AG04450 (cell line): ENCODE measurements at regions not wholly inside any gene's neighbourhood (a gene's known extent, or its start where the extent isn't known, plus 50 kb on each side); places are given as distances from the start of the nearest gene placed in this dataset.
"Not testable (repeated sequence)": the region's sequence is repeated elsewhere in the genome, so short reads cannot be mapped to it uniquely, and the experiment has no call there.

Experiments used
- CTCF ChIA-PET: fragments of 300-600, 350-600 bp; formaldehyde crosslinking; extraction: SDS; loops from one replicate; lab custom pipeline; 2022; ENCODE audit warnings: antibody characterized with exemption, inconsistent platforms; lab: Charles Lee
- POLR2A ChIA-PET: fragments of 350-600 bp; formaldehyde crosslinking; extraction: SDS; loops from one replicate; lab custom pipeline; 2021; ENCODE audit warnings: antibody characterized with exemption, inconsistent platforms; lab: Yijun Ruan, JAX
- DNase-seq: peaks from one replicate; pipeline ENCODE4 v3.0.0-alpha.2; 2011; ENCODE audit warnings: low read depth, low spot score
- H3K27ac ChIP-seq: one replicate; pipeline ENCODE4 v1.5.1; 2012; ENCODE audit warnings: low read depth, low read length, control low read depth
- H3K27me3 ChIP-seq: one replicate; pipeline ENCODE4 v1.6.0; 2012; ENCODE audit warnings: low read length; ENCODE audit not compliant: control insufficient read depth, insufficient read depth
- H3K4me3 ChIP-seq: 2 replicates; pipeline ENCODE4 v1.5.1; 2011; ENCODE audit warnings: mild to moderate bottlenecking, low read depth, low read length, control low read depth
- H3K9me3 ChIP-seq: 2 replicates; pipeline ENCODE4 v1.5.1; 2012; ENCODE audit warnings: low read length; ENCODE audit not compliant: control insufficient read depth, insufficient read depth
- TF ChIP-seq, protein P1 (sequence below): IDR thresholded peaks from 2 replicates; pipeline ENCODE4 v1.5.1; 2011; ENCODE audit warnings: low read depth, low read length, control low read depth, inconsistent platforms

DNA sequence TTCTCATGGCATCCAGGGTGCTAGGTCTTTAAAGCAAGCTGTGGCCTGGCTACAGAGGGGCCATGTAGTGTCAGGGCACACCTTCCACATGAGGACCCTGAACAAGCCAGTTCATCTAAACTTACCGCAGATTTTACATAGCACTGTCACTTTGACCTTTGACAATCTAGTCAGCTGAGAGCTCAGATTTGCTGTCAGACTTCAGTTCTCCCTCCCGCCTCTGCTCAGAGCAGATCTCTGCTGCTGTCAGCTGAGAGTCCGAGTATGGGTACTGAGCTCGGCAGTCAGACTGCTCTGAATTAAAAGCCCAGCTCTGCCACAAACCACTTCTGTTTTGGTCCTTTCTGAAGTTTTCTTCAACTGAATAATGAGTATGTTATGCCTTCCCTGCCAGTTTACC lies 507.1 kb downstream of the SOX6 start:
- ChIA-PET CTCF (interaction anchor here (0.7 to 1.0 kb wide), 2 partner anchors 199 to 765 kb away, joined by 3 to 4 read pairs; no protein-coding TSS in a partner anchor), POLR2A (no interaction called here)

DNA sequence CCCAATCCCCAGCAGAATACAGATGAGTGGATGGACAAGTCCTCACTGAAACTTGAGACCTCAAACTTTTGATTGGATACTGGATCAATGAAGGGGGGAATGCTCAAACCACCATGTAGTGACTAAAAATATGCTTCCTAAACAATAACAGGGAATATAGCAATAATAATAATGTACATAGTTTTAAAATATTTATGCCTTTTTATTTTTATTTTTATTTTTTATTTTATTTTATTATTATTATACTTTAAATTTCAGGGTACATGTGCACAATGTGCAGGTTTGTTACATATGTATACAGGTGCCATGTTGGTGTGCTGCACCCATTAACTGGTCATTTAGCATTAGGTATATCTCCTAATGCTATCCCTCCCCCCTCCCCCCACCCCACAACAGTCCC lies 506.0 kb downstream of the SOX6 start:
- H3K27me3 ChIP-seq, H3K27ac ChIP-seq, POLR2A ChIA-PET, DNase-seq, H3K4me3 ChIP-seq, H3K9me3 ChIP-seq: not testable (repeated sequence)
- CTCF ChIA-PET = interaction anchor here (0.7 kb wide), 1 partner anchor 31 kb away, joined by 4 read pairs; no protein-coding TSS in a partner anchor

More for the DNA sequence above, 507.1 kb downstream of the SOX6 start:
- Histone ChIP-seq H3K27me3 (peaks cover 3% of the 10 kb centered on the region), H3K4me3 (no peak overlapping the region), H3K27ac (no peak overlapping the region), H3K9me3 (no peaks in the 10 kb centered on the region)
- TF ChIP-seq, protein P1, sequence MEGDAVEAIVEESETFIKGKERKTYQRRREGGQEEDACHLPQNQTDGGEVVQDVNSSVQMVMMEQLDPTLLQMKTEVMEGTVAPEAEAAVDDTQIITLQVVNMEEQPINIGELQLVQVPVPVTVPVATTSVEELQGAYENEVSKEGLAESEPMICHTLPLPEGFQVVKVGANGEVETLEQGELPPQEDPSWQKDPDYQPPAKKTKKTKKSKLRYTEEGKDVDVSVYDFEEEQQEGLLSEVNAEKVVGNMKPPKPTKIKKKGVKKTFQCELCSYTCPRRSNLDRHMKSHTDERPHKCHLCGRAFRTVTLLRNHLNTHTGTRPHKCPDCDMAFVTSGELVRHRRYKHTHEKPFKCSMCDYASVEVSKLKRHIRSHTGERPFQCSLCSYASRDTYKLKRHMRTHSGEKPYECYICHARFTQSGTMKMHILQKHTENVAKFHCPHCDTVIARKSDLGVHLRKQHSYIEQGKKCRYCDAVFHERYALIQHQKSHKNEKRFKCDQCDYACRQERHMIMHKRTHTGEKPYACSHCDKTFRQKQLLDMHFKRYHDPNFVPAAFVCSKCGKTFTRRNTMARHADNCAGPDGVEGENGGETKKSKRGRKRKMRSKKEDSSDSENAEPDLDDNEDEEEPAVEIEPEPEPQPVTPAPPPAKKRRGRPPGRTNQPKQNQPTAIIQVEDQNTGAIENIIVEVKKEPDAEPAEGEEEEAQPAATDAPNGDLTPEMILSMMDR = no peak
- no peak for DNase-seq

DNA sequence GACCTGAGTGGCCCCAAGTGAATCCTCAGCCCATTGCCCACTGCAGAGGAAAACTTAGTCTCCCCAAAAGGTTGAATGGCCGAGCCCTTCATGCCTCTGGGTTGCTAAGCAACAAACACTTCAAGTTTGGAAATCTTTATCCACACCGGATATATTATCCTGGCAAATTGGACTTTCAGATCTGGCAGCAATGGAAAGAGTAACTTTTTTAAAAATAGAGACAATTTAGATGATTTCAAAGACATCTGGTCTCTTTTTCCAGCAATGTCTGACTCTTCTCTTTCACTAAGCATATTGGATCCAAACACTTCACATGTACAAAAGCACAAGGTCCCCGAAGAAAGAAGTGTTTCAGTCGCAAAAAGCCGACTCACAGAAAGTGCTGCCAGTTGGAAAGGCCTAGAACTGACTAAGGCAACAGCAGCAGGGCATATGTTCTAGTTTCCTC lies 505.3 kb downstream of the SOX6 start:
- no peak overlapping the region for H3K27ac ChIP-seq
- no peak for DNase-seq
- TF ChIP-seq, protein P1 = no peak
- CTCF ChIA-PET = interaction anchor here (0.7 to 1.5 kb wide), 3 partner anchors 21 to 763 kb away, joined by 3 to 6 read pairs (median 3); no protein-coding TSS in a partner anchor
- no peaks in the 10 kb centered on the region for H3K27me3 ChIP-seq
- H3K9me3 ChIP-seq = no peaks in the 10 kb centered on the region
- H3K4me3 ChIP-seq = no peak overlapping the region
- POLR2A ChIA-PET = no interaction called here

DNA sequence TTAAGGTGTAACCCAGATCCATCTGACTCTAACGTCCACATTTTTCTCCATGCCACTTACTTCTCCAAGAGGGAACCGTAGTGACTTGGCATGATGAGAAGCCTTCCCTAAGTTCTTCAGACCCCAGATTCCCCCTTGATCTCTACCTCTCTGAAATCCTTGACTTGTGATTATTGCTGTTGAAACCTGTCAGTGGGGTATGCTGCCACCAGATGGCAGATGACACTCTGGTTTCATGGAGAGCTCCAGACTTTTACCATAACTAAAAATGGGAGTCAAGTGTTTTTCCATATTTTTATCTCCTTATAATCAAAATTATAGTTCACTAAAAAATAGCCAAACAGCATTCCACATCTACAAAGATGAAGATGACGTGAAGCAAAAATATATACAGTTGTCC lies 504.2 kb downstream of the SOX6 start:
- Histone ChIP-seq H3K27ac (no peak overlapping the region), H3K9me3 (no peaks in the 10 kb centered on the region), H3K27me3 (no peaks in the 10 kb centered on the region), H3K4me3 (no peak overlapping the region)
- no peak for DNase-seq
- ChIA-PET POLR2A (interaction anchor here (0.7 kb wide), 1 partner anchor 31 kb away, joined by 3 read pairs; no protein-coding TSS in a partner anchor), CTCF (interaction anchor here (0.6 to 1.5 kb wide), 3 partner anchors 103 to 762 kb away, joined by 3 to 6 read pairs (median 4); no protein-coding TSS in a partner anchor)
- TF ChIP-seq, protein P1 = peak; percentile 40; the same call in 1 of the 2 replicates

DNA sequence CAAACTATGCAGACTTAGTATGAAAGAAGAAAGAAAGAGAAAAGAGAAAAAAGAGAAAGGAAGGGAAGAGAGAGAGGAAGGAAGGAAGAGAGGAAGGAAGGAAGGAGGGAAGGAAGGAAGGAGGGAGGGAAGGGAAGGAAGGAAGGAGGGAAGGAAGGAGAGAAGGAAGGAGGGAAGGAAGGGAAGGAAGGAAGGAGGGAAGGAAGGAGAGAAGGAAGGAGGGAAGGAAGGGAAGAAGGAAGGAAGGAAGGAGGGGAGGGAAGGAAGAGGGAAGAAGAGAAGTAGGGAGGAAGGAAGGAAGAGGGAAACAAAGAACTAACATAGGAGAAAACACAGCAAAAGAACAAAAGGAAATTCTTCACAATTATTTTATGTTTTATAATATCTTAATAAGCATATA lies 502.1 kb downstream of the SOX6 start:
- Histone ChIP-seq H3K27me3 (peaks cover under 1% of the 10 kb centered on the region), H3K27ac (no peak overlapping the region), H3K4me3 (no peak overlapping the region), H3K9me3 (no peaks in the 10 kb centered on the region)
- ChIA-PET POLR2A (interaction anchor here (0.8 kb wide), 1 partner anchor 80 kb away, joined by 4 read pairs; no protein-coding TSS in a partner anchor), CTCF (no interaction called here)
- TF ChIP-seq, protein P1 = no peak
- no peak for DNase-seq
